GM21825 (cell line): ENCODE measurements at regions not wholly inside any gene's neighbourhood (a gene's known extent, or its start where the extent isn't known, plus 50 kb on each side); places are given as distances from the start of the nearest gene placed in this dataset.
A peak's percentile ranks its signal among the peaks of the same experiment; 100 is the strongest.

Experiments used
- ATAC-seq: cut with Tn5 transposase; IDR thresholded peaks from one replicate; pipeline ENCODE4 v1.9.1; 2021; ENCODE audit warnings: mild to moderate bottlenecking, moderate library complexity; ENCODE audit not compliant: unreplicated experiment

DNA sequence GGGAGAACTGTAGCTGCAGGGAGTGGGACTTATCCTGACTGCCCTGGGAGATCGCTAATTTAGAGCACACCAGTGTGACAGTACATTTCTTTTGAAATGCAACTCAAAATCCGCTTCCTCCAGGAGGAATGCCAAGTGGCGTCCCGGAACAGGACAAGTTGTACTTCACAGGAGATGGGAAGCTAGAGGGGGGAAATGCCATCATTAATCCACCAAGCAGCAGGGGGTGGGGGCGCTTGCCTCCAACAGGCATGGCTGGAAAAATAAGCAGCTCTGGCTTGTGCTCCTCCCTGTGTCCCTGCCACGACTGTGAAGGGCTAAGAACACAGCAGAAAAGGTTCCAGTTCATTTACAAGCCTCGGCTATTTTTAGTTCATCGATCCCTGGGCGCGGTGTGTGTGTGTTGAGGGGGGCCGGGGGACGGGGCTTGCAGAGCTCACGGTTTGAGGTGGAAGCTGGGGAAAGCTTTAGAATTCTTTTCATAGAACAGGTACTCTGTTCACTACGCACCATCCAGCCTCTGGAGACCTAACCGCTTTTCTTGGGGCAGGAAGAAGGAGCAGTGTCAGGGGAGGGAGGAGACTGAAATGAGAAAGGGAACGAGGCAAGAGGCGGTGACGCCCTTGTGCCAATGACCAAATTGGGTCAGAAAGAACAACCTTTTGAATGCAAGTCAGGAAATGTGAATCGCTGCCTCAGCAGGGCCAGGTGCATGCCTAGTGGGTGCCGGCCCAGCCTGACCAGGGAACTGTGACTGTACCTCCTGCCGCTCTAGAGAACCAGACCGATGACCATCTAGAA is 51.8 kb upstream of the DGKG start:
- ATAC-seq: peak; percentile 55

DNA sequence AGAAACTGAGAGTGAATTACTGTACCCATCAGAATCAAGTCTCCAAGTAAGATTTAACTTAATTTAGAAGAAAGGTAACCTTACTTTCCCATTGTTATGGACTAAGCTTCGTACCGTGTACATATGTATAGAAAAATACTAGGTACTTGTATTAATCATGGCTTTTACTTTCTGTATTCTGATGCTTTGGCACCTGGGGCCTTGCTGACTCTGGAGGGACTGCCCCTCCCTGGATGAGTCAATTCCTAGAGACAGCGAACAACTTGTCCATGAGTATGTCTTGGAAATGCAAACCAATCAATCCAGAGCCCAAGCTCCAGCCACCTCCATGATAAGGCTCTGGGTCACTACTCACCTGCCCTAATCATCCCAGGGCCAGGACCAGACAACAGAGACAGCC is 50.0 kb upstream of the DGKG start:
- ATAC-seq: peak; percentile 49
